ENCODE measurements at regions not wholly inside any gene's neighbourhood (a gene's known extent, or its start where the extent isn't known, plus 50 kb on each side); places are given as distances from the start of the nearest gene placed in this dataset.
A peak's percentile ranks its signal among the peaks of the same experiment; 100 is the strongest.

- Mint-ChIP-seq H3K27ac (no peak overlapping the region), H3K9me3 (peaks cover 0 to 5% (median 0%) of the 10 kb centered on the region in 8 donors), H3K4me3 (no peak overlapping the region), H3K4me1 (no peaks in the 10 kb centered on the region), H3K27me3 (no peaks in the 10 kb centered on the region), H3K36me3 (no peaks in the 10 kb centered on the region)
- DNase-seq, result no peak
- H3K9me3 ChIP-seq (ENCODE audit: control insufficient read depth in 1 of 2, low read length in 2 of 2), result no peaks in the 10 kb centered on the region
- no peak overlapping the region for H3K4me3 ChIP-seq (ENCODE audit: low read length in 2 of 2)
- H3K4me1 ChIP-seq (ENCODE audit: insufficient read depth, low read length), result no peaks in the 10 kb centered on the region
- ChIA-PET POLR2A (ENCODE audit: partially characterized antibody) (no interaction called here), CTCF (ENCODE audit: partially characterized antibody) (no interaction called here)
- H3K36me3 ChIP-seq (ENCODE audit: insufficient read depth, low read length), result no peaks in the 10 kb centered on the region
- intact Hi-C loops (cut with micrococcal nuclease), result no loop called here
- no peaks in the 10 kb centered on the region for H3K27me3 ChIP-seq (ENCODE audit: insufficient read depth, low read length)
- H3K27ac ChIP-seq (ENCODE audit: low read depth, low read length), result no peak overlapping the region
Measured at GRCh38 chr12:42705863-42706262, 116.3 kb upstream of the PRICKLE1 start.

- Histone ChIP-seq H3K27ac (ENCODE audit: low read depth, low read length) (no peak overlapping the region), H3K4me3 (ENCODE audit: low read length in 2 of 2) (no peak overlapping the region), H3K4me1 (ENCODE audit: insufficient read depth, low read length) (no peaks in the 10 kb centered on the region), H3K27me3 (ENCODE audit: insufficient read depth, low read length) (no peaks in the 10 kb centered on the region), H3K36me3 (ENCODE audit: insufficient read depth, low read length) (no peaks in the 10 kb centered on the region), H3K9me3 (ENCODE audit: control insufficient read depth in 1 of 2, low read length in 2 of 2) (no peaks in the 10 kb centered on the region)
- intact Hi-C loops (cut with micrococcal nuclease), result no loop called here
- Mint-ChIP-seq H3K27me3 (no peaks in the 10 kb centered on the region), H3K36me3 (no peaks in the 10 kb centered on the region), H3K9me3 (peaks cover 0 to 5% (median 0%) of the 10 kb centered on the region in 8 donors), H3K4me3 (no peak overlapping the region), H3K27ac (no peak overlapping the region), H3K4me1 (no peaks in the 10 kb centered on the region)
- POLR2A ChIA-PET (ENCODE audit: partially characterized antibody), result no interaction called here
- no peak for DNase-seq
- CTCF ChIA-PET (ENCODE audit: partially characterized antibody), result no interaction called here
Measured at GRCh38 chr12:42704810-42705401, 115.4 kb upstream of the PRICKLE1 start.

GRCh38 chr12:42704340-42704739, 114.8 kb upstream of the PRICKLE1 start:
- peaks cover 0 to 5% (median 0%) of the 10 kb centered on the region in 8 donors for H3K9me3 Mint-ChIP-seq
- Histone ChIP-seq H3K27ac (ENCODE audit: low read depth, low read length) (no peak overlapping the region), H3K27me3 (ENCODE audit: insufficient read depth, low read length) (no peaks in the 10 kb centered on the region), H3K9me3 (ENCODE audit: control insufficient read depth in 1 of 2, low read length in 2 of 2) (no peaks in the 10 kb centered on the region), H3K4me1 (ENCODE audit: insufficient read depth, low read length) (no peaks in the 10 kb centered on the region), H3K4me3 (ENCODE audit: low read length in 2 of 2) (no peak overlapping the region), H3K36me3 (ENCODE audit: insufficient read depth, low read length) (no peaks in the 10 kb centered on the region)
- ChIA-PET POLR2A (ENCODE audit: partially characterized antibody) (no interaction called here), CTCF (ENCODE audit: partially characterized antibody) (no interaction called here)
- H3K4me3 Mint-ChIP-seq, result no peak overlapping the region
- H3K27ac Mint-ChIP-seq, result no peak overlapping the region
- intact Hi-C loops (cut with micrococcal nuclease), result no loop called here
- no peaks in the 10 kb centered on the region for H3K27me3 Mint-ChIP-seq
- DNase-seq, result no peak
- no peaks in the 10 kb centered on the region for H3K36me3 Mint-ChIP-seq
- no peaks in the 10 kb centered on the region for H3K4me1 Mint-ChIP-seq

- H3K27me3 ChIP-seq (ENCODE audit: insufficient read depth, low read length), result no peaks in the 10 kb centered on the region
- H3K36me3 Mint-ChIP-seq, result no peaks in the 10 kb centered on the region
- intact Hi-C loops (cut with micrococcal nuclease), result no loop called here
- H3K4me3 Mint-ChIP-seq, result no peak overlapping the region
- H3K4me3 ChIP-seq (ENCODE audit: low read length in 2 of 2), result no peak overlapping the region
- H3K9me3 ChIP-seq (ENCODE audit: control insufficient read depth in 1 of 2, low read length in 2 of 2), result no peaks in the 10 kb centered on the region
- no peaks in the 10 kb centered on the region for H3K27me3 Mint-ChIP-seq
- no peaks in the 10 kb centered on the region for H3K4me1 Mint-ChIP-seq
- H3K27ac Mint-ChIP-seq, result no peak overlapping the region
- ChIA-PET CTCF (ENCODE audit: partially characterized antibody) (no interaction called here), POLR2A (ENCODE audit: partially characterized antibody) (no interaction called here)
- H3K9me3 Mint-ChIP-seq, result peaks cover 0 to 4% (median 0%) of the 10 kb centered on the region in 8 donors
- no peak overlapping the region for H3K27ac ChIP-seq (ENCODE audit: low read depth, low read length)
- H3K36me3 ChIP-seq (ENCODE audit: insufficient read depth, low read length), result no peaks in the 10 kb centered on the region
- DNase-seq, result no peak
- H3K4me1 ChIP-seq (ENCODE audit: insufficient read depth, low read length), result no peaks in the 10 kb centered on the region
Measured at GRCh38 chr12:42701084-42701483, 111.5 kb upstream of the PRICKLE1 start.

- Mint-ChIP-seq H3K4me3 (no peak overlapping the region), H3K4me1 (peaks cover 0 to 4% (median under 1%) of the 10 kb centered on the region in 4 donors), H3K27me3 (no peaks in the 10 kb centered on the region), H3K27ac (no peak overlapping the region), H3K9me3 (peaks cover 0 to 4% (median 0%) of the 10 kb centered on the region in 8 donors), H3K36me3 (no peaks in the 10 kb centered on the region)
- ChIA-PET POLR2A (ENCODE audit: partially characterized antibody) (no interaction called here), CTCF (ENCODE audit: partially characterized antibody) (no interaction called here)
- no peak for DNase-seq
- Histone ChIP-seq H3K4me3 (ENCODE audit: low read length in 2 of 2) (no peak overlapping the region), H3K27me3 (ENCODE audit: insufficient read depth, low read length) (no peaks in the 10 kb centered on the region), H3K4me1 (ENCODE audit: insufficient read depth, low read length) (no peaks in the 10 kb centered on the region), H3K27ac (ENCODE audit: low read depth, low read length) (no peak overlapping the region), H3K9me3 (ENCODE audit: control insufficient read depth in 1 of 2, low read length in 2 of 2) (no peaks in the 10 kb centered on the region), H3K36me3 (ENCODE audit: insufficient read depth, low read length) (no peaks in the 10 kb centered on the region)
- intact Hi-C loops (cut with micrococcal nuclease), result no loop called here
Measured at GRCh38 chr12:42698213-42698612, 108.7 kb upstream of the PRICKLE1 start.

GRCh38 chr12:42696406-42697149, 107.0 kb upstream of the PRICKLE1 start:
- H3K27me3 ChIP-seq (ENCODE audit: insufficient read depth, low read length), result no peaks in the 10 kb centered on the region
- DNase-seq, result no peak
- CTCF ChIA-PET (ENCODE audit: partially characterized antibody), result no interaction called here
- no peak overlapping the region for H3K27ac ChIP-seq (ENCODE audit: low read depth, low read length)
- intact Hi-C loops (cut with micrococcal nuclease), result no loop called here
- no peaks in the 10 kb centered on the region for H3K4me1 ChIP-seq (ENCODE audit: insufficient read depth, low read length)
- H3K36me3 Mint-ChIP-seq, result no peaks in the 10 kb centered on the region
- H3K27me3 Mint-ChIP-seq, result peaks cover 0 to 2% of the 10 kb centered on the region in 2 donors
- peaks cover 0 to 4% (median 0%) of the 10 kb centered on the region in 8 donors for H3K9me3 Mint-ChIP-seq
- H3K27ac Mint-ChIP-seq, result no peak overlapping the region
- H3K4me3 ChIP-seq (ENCODE audit: low read length in 2 of 2), result no peak overlapping the region
- no peak overlapping the region for H3K4me3 Mint-ChIP-seq
- H3K36me3 ChIP-seq (ENCODE audit: insufficient read depth, low read length), result no peaks in the 10 kb centered on the region
- POLR2A ChIA-PET (ENCODE audit: partially characterized antibody), result no interaction called here
- peaks cover 0 to 4% (median under 1%) of the 10 kb centered on the region in 4 donors for H3K4me1 Mint-ChIP-seq
- no peaks in the 10 kb centered on the region for H3K9me3 ChIP-seq (ENCODE audit: control insufficient read depth in 1 of 2, low read length in 2 of 2)

GRCh38 chr12:42695490-42695995, 106.0 kb upstream of the PRICKLE1 start:
- Mint-ChIP-seq H3K27me3 (peaks cover 0 to 2% of the 10 kb centered on the region in 2 donors), H3K36me3 (no peaks in the 10 kb centered on the region), H3K4me1 (peaks cover 0 to 4% (median under 1%) of the 10 kb centered on the region in 4 donors), H3K4me3 (peak overlapping the region in 2 of 8 donors; percentile 33 to 35), H3K9me3 (peaks cover 0 to 4% (median 2%) of the 10 kb centered on the region in 8 donors), H3K27ac (no peak overlapping the region)
- no peak for DNase-seq
- ChIA-PET CTCF (ENCODE audit: partially characterized antibody) (no interaction called here), POLR2A (ENCODE audit: partially characterized antibody) (no interaction called here)
- H3K27me3 ChIP-seq (ENCODE audit: insufficient read depth, low read length), result no peaks in the 10 kb centered on the region
- H3K9me3 ChIP-seq (ENCODE audit: control insufficient read depth in 1 of 2, low read length in 2 of 2), result no peaks in the 10 kb centered on the region
- no peak overlapping the region for H3K27ac ChIP-seq (ENCODE audit: low read depth, low read length)
- intact Hi-C loops (cut with micrococcal nuclease), result no loop called here
- H3K4me1 ChIP-seq (ENCODE audit: insufficient read depth, low read length), result no peaks in the 10 kb centered on the region
- no peaks in the 10 kb centered on the region for H3K36me3 ChIP-seq (ENCODE audit: insufficient read depth, low read length)
- H3K4me3 ChIP-seq (ENCODE audit: low read length in 2 of 2), result no peak overlapping the region

Data from CD4-positive, alpha-beta memory T cell (primary cell).